BE2C (cell line): ENCODE measurements at regions not wholly inside any gene's neighbourhood (a gene's known extent, or its start where the extent isn't known, plus 50 kb on each side); places are given as distances from the start of the nearest gene placed in this dataset.

Experiments used
- DNase-seq: peaks from one replicate; pipeline ENCODE4 v3.0.0-alpha.2; 2020
- H3K27me3 ChIP-seq: fragments of 250-450 bp; sonication (Bioruptor Pico); 2 replicates; pipeline ENCODE4 v1.5.1; 2020; ENCODE audit warnings: mild to moderate bottlenecking
- H3K36me3 ChIP-seq: fragments of 250-450 bp; sonication (Bioruptor Pico); 2 replicates; pipeline ENCODE4 v1.5.1; 2020; ENCODE audit warnings: mild to moderate bottlenecking
- H3K4me1 ChIP-seq: fragments of 250-450 bp; sonication (Bioruptor Pico); 2 replicates; pipeline ENCODE4 v1.5.1; 2020
- H3K4me3 ChIP-seq: 2 replicates; pipeline ENCODE4 v1.5.1; 2011; ENCODE audit warnings: low read depth, low read length
- H3K9me3 ChIP-seq: fragments of 250-450 bp; sonication (Bioruptor Pico); 2 replicates; pipeline ENCODE4 v1.5.1; 2020
- TF ChIP-seq, protein P1 (sequence below): IDR thresholded peaks from 2 replicates; pipeline ENCODE4 v1.5.1; 2012; ENCODE audit warnings: mild to moderate bottlenecking, low read depth, low read length

DNA sequence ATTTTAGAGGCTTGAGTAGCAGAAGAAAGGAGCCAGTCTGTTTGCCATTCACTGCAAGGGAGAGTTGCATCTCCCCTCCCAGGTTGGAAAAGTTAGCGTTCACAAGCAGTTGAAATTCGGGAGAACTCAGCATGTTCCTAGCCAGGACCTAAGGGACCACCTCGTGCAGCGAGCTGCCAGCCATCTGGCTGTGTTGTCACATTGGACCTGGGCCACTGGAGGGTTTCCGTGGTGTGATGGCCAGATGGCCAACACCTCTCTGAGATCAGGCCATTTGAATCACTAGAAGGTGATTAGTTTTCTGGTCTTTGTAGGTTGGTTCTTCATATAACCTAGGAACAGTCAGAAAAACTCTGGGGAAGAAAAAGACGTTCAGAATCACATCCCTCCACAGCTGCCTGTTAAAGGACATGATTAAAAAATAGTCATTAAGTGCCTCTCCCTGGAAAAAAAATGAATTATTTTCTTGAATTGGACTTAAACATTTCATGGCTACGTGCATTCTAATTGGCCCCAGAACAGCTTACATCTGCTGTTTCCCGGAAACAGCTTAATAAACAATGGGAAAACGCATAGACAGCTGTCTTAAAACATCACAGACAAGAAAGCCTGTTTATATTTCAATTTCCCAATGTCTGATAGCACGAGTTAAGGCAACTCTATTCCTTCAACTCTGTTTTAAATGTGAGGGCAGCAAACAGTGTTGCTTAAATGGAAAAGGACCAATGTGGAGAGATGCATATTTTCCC is 303.9 kb downstream of the TENT4A start:
- no peak for DNase-seq
- Histone ChIP-seq H3K27me3 (no peaks in the 10 kb centered on the region), H3K4me1 (no peaks in the 10 kb centered on the region), H3K36me3 (no peaks in the 10 kb centered on the region), H3K4me3 (no peak overlapping the region), H3K9me3 (no peaks in the 10 kb centered on the region)
- TF ChIP-seq, protein P1, sequence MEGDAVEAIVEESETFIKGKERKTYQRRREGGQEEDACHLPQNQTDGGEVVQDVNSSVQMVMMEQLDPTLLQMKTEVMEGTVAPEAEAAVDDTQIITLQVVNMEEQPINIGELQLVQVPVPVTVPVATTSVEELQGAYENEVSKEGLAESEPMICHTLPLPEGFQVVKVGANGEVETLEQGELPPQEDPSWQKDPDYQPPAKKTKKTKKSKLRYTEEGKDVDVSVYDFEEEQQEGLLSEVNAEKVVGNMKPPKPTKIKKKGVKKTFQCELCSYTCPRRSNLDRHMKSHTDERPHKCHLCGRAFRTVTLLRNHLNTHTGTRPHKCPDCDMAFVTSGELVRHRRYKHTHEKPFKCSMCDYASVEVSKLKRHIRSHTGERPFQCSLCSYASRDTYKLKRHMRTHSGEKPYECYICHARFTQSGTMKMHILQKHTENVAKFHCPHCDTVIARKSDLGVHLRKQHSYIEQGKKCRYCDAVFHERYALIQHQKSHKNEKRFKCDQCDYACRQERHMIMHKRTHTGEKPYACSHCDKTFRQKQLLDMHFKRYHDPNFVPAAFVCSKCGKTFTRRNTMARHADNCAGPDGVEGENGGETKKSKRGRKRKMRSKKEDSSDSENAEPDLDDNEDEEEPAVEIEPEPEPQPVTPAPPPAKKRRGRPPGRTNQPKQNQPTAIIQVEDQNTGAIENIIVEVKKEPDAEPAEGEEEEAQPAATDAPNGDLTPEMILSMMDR, result no peak

DNA sequence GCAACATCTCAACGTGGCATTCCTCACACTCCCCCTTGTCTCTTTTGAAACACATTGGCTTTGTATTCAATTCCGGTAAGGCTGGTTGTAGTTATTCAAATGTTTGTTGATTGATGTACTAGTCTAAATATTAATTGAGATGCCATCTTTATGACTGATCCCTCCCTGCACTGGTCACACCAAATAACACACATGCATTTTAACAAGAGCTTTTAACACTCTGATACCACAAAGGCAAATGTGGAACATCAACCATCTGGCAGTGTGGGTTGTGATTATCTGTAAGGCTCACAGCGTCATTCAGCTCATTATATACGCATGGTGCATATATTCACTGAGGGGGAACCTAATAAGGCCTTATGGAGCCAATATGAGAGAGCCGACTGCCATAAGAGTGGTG is 305.0 kb downstream of the TENT4A start:
- Histone ChIP-seq H3K36me3 (no peaks in the 10 kb centered on the region), H3K27me3 (no peaks in the 10 kb centered on the region), H3K9me3 (no peaks in the 10 kb centered on the region), H3K4me3 (no peak overlapping the region), H3K4me1 (no peaks in the 10 kb centered on the region)
- TF ChIP-seq, protein P1, result no peak
- DNase-seq, result no peak

DNA sequence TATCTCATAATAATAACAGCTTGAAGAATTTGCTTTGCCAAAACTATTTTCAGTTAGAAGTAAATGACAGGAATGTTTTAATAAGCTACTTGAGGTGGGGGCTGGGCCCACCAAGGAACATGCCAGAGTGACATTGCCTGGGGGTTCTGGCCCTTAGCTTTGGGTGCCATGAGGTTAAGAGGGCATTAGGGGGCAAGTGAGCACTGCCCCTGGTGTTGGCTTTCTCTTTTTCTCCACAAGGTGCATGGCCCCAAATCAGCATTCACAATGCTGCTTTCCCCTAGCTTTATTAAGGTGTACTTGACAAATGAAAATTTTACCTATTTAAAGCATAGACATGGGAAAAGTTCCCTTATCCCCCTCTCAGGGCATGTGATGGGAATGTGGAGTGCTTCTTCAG is 305.4 kb downstream of the TENT4A start:
- Histone ChIP-seq H3K9me3 (no peaks in the 10 kb centered on the region), H3K4me3 (no peak overlapping the region), H3K27me3 (no peaks in the 10 kb centered on the region), H3K36me3 (no peaks in the 10 kb centered on the region), H3K4me1 (no peaks in the 10 kb centered on the region)
- DNase-seq, result no peak
- TF ChIP-seq, protein P1, result no peak

DNA sequence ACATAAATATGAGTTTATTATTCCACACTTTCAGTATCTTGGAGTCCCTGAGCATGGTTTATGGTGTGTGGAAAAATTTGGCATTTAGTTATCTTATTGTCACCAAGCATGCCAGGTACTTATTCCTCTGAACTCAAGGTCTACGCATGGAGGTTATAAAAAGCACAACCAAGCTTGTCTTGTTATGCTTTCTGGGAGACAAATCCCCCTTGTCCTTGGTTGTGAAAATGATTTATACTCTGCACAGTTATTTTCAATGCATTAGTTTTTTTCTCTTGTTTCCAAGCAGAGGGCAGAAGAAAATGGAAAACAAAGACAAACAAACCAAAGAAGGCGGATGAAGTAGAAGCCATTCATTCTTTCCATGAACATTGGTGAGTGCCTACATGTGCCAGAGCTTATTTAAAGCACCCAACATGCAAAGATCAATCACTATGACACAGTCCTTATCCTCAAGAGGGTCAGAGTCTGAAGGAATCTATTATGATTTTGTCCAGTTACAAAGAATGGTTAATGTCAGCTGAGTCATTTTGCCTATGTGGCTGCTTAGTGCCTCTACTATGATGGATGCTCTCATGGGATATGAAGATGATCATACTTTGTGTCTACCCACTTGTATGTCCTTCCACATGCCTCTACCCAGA is 323.1 kb downstream of the TENT4A start:
- H3K9me3 ChIP-seq, result no peaks in the 10 kb centered on the region
- no peaks in the 10 kb centered on the region for H3K4me1 ChIP-seq
- no peaks in the 10 kb centered on the region for H3K36me3 ChIP-seq
- TF ChIP-seq, protein P1, result no peak
- no peaks in the 10 kb centered on the region for H3K27me3 ChIP-seq
- no peak for DNase-seq
- no peak overlapping the region for H3K4me3 ChIP-seq

DNA sequence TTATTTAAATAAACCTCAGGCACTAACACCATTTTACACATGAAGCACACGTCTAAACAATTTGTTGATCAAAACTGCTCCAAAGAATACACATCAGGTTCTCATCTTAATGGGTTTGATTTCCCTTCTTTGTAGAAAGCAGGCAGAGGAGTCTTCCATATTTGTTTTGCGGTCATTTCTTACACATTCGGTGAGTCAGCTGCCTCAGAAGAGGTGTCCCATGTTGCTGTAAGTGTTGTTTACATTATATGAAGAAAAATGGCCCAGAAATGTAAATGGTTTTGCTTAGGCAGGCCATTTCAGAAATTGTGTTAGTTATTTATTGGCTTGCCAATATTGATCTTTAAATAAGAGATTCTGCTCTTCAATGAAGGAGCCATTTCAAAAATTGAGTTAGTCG is 325.8 kb downstream of the TENT4A start:
- Histone ChIP-seq H3K36me3 (no peaks in the 10 kb centered on the region), H3K4me3 (no peak overlapping the region), H3K27me3 (no peaks in the 10 kb centered on the region), H3K9me3 (no peaks in the 10 kb centered on the region; the same call in 1 of the 2 replicates), H3K4me1 (no peaks in the 10 kb centered on the region)
- no peak for DNase-seq
- TF ChIP-seq, protein P1, result no peak

DNA sequence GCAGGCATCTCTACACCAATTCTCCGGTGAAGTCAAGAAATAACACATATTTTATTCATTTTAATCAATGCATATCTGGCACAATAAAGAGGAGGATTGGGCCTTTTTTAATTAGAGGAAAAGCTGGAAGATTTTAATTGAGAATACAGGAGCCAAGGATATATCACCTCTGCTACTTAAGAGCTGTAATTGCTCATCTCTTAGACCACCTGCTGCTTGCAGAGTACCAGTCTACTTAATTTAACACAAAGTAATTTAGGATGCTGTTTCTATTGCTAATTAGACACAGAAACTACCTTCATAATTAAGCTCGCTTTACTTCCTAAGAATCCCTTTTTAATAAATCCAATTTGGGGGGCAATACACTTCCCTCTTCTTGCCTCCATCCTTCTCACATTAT is 326.9 kb downstream of the TENT4A start:
- H3K4me3 ChIP-seq, result no peak overlapping the region
- TF ChIP-seq, protein P1, result no peak
- H3K4me1 ChIP-seq, result no peaks in the 10 kb centered on the region
- H3K36me3 ChIP-seq, result no peaks in the 10 kb centered on the region
- H3K27me3 ChIP-seq, result no peaks in the 10 kb centered on the region
- H3K9me3 ChIP-seq, result no peaks in the 10 kb centered on the region; the same call in 1 of the 2 replicates
- no peak for DNase-seq
